ENCODE measurements at regions not wholly inside any gene's neighbourhood (a gene's known extent, or its start where the extent isn't known, plus 50 kb on each side); places are given as distances from the start of the nearest gene placed in this dataset.

DNA sequence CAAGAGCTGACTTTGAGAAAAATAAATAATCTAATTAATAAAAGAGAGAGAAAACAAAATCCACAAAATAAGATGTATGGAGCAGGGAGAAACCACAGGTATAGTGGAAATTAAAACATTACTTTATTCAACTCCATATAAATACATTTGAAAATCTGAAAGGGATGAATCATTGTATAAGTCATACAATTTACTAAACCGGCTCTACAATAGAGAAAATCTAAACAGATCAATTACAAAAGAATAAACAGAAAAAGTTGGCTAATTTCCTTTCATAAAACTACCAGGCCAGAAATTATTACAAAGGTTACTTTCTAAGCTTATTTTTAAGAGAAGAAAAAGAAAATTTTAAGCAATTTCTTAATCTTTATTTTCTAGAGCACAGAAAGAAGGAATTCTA, 51.3 kb upstream of the DRD2 start:
- H4K20me1 ChIP-seq (replicated peaks; ENCODE audit: insufficient read depth) = no peaks in the 10 kb centered on the region
- H3K79me2 ChIP-seq (replicated peaks; ENCODE audit: insufficient read depth) = no peaks in the 10 kb centered on the region
- H3K4me1 Mint-ChIP-seq = no peaks in the 10 kb centered on the region
- H3K4me3 ChIP-seq = no peak overlapping the region
- no peak overlapping the region for H2AFZ ChIP-seq
- no peak overlapping the region for H3K4me3 Mint-ChIP-seq
- H3K27ac ChIP-seq (ENCODE audit: low read depth) = no peak overlapping the region
- no peaks in the 10 kb centered on the region for H3K4me1 ChIP-seq (ENCODE audit: insufficient read depth)
- H3K27ac Mint-ChIP-seq = no peak overlapping the region
- DNase-seq (ENCODE audit: low spot score) = no peak
- no peaks in the 10 kb centered on the region for H3F3A ChIP-seq (replicated peaks; ENCODE audit: low read depth)
- no peaks in the 10 kb centered on the region for H3K36me3 ChIP-seq (ENCODE audit: insufficient read depth)
- peaks cover 16% of the 10 kb centered on the region; the same call in 2 of the 3 replicates for H3K9me3 Mint-ChIP-seq
- 0 out of 3 replicates have a peak, but pooled peaks cover 3% of the 10 kb centered on the region for H3K36me3 Mint-ChIP-seq (ENCODE audit: low read depth)
- no peak for ATAC-seq
- H3K9me2 ChIP-seq (ENCODE audit: insufficient read depth) = no peaks in the 10 kb centered on the region
- no peaks in the 10 kb centered on the region for H3K27me3 ChIP-seq (ENCODE audit: insufficient read depth)
- H3K4me2 ChIP-seq = no peak overlapping the region
- H3K27me3 Mint-ChIP-seq (ENCODE audit: insufficient read depth, low read depth, poor library complexity) = peaks cover 7% of the 10 kb centered on the region
- TF ChIP-seq NANOG (IDR thresholded peaks at IDR 0.05; ENCODE audit: borderline replicate concordance) = no peak
- no peak for TF ChIP-seq ZNF114 (CRISPR knock-in tag; IDR thresholded peaks at IDR 0.05)
- no peak for TF ChIP-seq CREB1 (CRISPR knock-in tag; IDR thresholded peaks at IDR 0.05; ENCODE audit: low read depth)
- no peak for TF ChIP-seq JUNB (IDR thresholded peaks at IDR 0.05; ENCODE audit: unreplicated experiment)
- TF ChIP-seq, protein P1, sequence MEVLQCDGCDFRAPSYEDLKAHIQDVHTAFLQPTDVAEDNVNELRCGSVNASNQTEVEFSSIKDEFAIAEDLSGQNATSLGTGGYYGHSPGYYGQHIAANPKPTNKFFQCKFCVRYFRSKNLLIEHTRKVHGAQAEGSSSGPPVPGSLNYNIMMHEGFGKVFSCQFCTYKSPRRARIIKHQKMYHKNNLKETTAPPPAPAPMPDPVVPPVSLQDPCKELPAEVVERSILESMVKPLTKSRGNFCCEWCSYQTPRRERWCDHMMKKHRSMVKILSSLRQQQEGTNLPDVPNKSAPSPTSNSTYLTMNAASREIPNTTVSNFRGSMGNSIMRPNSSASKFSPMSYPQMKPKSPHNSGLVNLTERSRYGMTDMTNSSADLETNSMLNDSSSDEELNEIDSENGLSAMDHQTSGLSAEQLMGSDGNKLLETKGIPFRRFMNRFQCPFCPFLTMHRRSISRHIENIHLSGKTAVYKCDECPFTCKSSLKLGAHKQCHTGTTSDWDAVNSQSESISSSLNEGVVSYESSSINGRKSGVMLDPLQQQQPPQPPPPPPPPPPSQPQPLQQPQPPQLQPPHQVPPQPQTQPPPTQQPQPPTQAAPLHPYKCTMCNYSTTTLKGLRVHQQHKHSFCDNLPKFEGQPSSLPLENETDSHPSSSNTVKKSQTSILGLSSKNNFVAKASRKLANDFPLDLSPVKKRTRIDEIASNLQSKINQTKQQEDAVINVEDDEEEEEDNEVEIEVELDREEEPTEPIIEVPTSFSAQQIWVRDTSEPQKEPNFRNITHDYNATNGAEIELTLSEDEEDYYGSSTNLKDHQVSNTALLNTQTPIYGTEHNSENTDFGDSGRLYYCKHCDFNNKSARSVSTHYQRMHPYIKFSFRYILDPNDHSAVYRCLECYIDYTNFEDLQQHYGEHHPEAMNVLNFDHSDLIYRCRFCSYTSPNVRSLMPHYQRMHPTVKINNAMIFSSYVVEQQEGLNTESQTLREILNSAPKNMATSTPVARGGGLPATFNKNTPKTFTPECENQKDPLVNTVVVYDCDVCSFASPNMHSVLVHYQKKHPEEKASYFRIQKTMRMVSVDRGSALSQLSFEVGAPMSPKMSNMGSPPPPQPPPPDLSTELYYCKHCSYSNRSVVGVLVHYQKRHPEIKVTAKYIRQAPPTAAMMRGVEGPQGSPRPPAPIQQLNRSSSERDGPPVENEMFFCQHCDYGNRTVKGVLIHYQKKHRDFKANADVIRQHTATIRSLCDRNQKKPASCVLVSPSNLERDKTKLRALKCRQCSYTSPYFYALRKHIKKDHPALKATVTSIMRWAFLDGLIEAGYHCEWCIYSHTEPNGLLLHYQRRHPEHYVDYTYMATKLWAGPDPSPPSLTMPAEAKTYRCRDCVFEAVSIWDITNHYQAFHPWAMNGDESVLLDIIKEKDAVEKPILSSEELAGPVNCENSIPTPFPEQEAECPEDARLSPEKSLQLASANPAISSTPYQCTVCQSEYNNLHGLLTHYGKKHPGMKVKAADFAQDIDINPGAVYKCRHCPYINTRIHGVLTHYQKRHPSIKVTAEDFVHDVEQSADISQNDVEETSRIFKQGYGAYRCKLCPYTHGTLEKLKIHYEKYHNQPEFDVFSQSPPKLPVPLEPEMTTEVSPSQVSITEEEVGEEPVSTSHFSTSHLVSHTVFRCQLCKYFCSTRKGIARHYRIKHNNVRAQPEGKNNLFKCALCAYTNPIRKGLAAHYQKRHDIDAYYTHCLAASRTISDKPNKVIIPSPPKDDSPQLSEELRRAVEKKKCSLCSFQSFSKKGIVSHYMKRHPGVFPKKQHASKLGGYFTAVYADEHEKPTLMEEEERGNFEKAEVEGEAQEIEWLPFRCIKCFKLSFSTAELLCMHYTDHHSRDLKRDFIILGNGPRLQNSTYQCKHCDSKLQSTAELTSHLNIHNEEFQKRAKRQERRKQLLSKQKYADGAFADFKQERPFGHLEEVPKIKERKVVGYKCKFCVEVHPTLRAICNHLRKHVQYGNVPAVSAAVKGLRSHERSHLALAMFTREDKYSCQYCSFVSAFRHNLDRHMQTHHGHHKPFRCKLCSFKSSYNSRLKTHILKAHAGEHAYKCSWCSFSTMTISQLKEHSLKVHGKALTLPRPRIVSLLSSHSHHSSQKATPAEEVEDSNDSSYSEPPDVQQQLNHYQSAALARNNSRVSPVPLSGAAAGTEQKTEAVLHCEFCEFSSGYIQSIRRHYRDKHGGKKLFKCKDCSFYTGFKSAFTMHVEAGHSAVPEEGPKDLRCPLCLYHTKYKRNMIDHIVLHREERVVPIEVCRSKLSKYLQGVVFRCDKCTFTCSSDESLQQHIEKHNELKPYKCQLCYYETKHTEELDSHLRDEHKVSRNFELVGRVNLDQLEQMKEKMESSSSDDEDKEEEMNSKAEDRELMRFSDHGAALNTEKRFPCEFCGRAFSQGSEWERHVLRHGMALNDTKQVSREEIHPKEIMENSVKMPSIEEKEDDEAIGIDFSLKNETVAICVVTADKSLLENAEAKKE (CRISPR knock-in tag; IDR thresholded peaks at IDR 0.05) = no peak
- no peak for TF ChIP-seq POLR2AphosphoS5 (IDR thresholded peaks at IDR 0.05; ENCODE audit: low read depth)
- no peak for TF ChIP-seq ZNF331 (CRISPR knock-in tag; IDR thresholded peaks at IDR 0.05; ENCODE audit: low read depth)
- TF ChIP-seq CTCF (conservative IDR thresholded peaks at IDR 0.05; ENCODE audit: low read depth in 2 of 2) = no peak
- TF ChIP-seq REST (IDR thresholded peaks at IDR 0.05; ENCODE audit: unreplicated experiment) = no peak
- no peak for TF ChIP-seq STAT1 (IDR thresholded peaks at IDR 0.05; ENCODE audit: unreplicated experiment)
- TF ChIP-seq EZH2 (IDR thresholded peaks at IDR 0.05; ENCODE audit: low read depth, unreplicated experiment) = no peak
- TF ChIP-seq, protein P2, sequence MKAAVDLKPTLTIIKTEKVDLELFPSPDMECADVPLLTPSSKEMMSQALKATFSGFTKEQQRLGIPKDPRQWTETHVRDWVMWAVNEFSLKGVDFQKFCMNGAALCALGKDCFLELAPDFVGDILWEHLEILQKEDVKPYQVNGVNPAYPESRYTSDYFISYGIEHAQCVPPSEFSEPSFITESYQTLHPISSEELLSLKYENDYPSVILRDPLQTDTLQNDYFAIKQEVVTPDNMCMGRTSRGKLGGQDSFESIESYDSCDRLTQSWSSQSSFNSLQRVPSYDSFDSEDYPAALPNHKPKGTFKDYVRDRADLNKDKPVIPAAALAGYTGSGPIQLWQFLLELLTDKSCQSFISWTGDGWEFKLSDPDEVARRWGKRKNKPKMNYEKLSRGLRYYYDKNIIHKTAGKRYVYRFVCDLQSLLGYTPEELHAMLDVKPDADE (IDR thresholded peaks at IDR 0.05) = no peak
- TF ChIP-seq EZH2phosphoT487 (IDR thresholded peaks at IDR 0.05; ENCODE audit: unreplicated experiment) = no peak
